Panc1 (cell line): ENCODE measurements at regions not wholly inside any gene's neighbourhood (a gene's known extent, or its start where the extent isn't known, plus 50 kb on each side); places are given as distances from the start of the nearest gene placed in this dataset.

Source experiments
- ATAC-seq: fragments of 200-7000 bp; cut with Tn5 transposase; 2 replicates; pipeline ENCODE4 v1.9.1; 2020; ENCODE audit warnings: mild to moderate bottlenecking, moderate library complexity
- BruUV-seq: library from RNA; stranded (reverse); fragments of 400-500 nt; replicated peaks from 2 replicates; lab custom pipeline; 2021; lab: Mats Ljungman, UMichigan
- CTCF ChIA-PET: fragments of 300-600 bp; sonication (Branson Sonifier 250); formaldehyde crosslinking; loops from one replicate; lab custom pipeline; 2022; ENCODE audit warnings: antibody characterized with exemption; lab: Charles Lee
- POLR2A ChIA-PET: fragments of 300-600 bp; sonication (Branson Sonifier 250); formaldehyde crosslinking; loops from one replicate; lab custom pipeline; 2022; ENCODE audit warnings: antibody characterized with exemption; lab: Charles Lee
- DNase-seq: peaks from one replicate; pipeline ENCODE4 v3.0.0-alpha.2; 2010; ENCODE audit warnings: low read depth, low spot score
- H3K27ac ChIP-seq: 2 replicates; pipeline ENCODE4 v1.5.1; 2011; ENCODE audit warnings: mild to moderate bottlenecking, low read length, inconsistent platforms
- H3K27me3 ChIP-seq: fragments of 200-500 bp; sonication (Bioruptor generic); 2 replicates; pipeline ENCODE4 v1.6.0; 2014; ENCODE audit warnings: low read length, inconsistent platforms; ENCODE audit not compliant: control insufficient read depth, insufficient read depth
- H3K36me3 ChIP-seq: fragments of 200-500 bp; sonication (Bioruptor generic); 2 replicates; pipeline ENCODE4 v1.5.1; 2014; ENCODE audit warnings: inconsistent platforms, mild to moderate bottlenecking, low read length, moderate library complexity; ENCODE audit not compliant: control insufficient read depth, insufficient read depth
- H3K4me1 ChIP-seq: 2 replicates; pipeline ENCODE4 v1.5.1; 2011; ENCODE audit warnings: inconsistent platforms, mild to moderate bottlenecking, low read length, moderate library complexity; ENCODE audit not compliant: control insufficient read depth, insufficient read depth
- H3K4me3 ChIP-seq, 2 experiments: 2 replicates each; pipeline ENCODE4 v1.5.1; 2011 to 2012; ENCODE audit warnings: low read depth in 2 of 2, low read length in 2 of 2, mild to moderate bottlenecking in 2 of 2, inconsistent platforms in 1 of 2, moderate library complexity in 1 of 2
- H3K9me3 ChIP-seq: fragments of 200-500 bp; sonication (Bioruptor generic); 2 replicates; pipeline ENCODE4 v1.5.1; 2014; ENCODE audit warnings: low read depth, mild to moderate bottlenecking, inconsistent platforms, low read length, moderate library complexity; ENCODE audit not compliant: control insufficient read depth, insufficient read depth
- POLR2AphosphoS5 ChIP-seq: IDR thresholded peaks from 2 replicates; pipeline ENCODE4 v1.6.1; 2012; ENCODE audit warnings: mild to moderate bottlenecking, low read depth, low read length, moderate library complexity
- REST ChIP-seq, 2 experiments: IDR thresholded peaks; 2 replicates each; pipeline ENCODE4 v1.6.1; 2011 to 2012; ENCODE audit warnings: low read depth in 2 of 2, control low read depth in 1 of 2, low read length in 1 of 2, mild to moderate bottlenecking in 1 of 2, moderate library complexity in 1 of 2; ENCODE audit not compliant: insufficient read depth in 1 of 2
- SIN3A ChIP-seq: IDR thresholded peaks from 2 replicates; pipeline ENCODE4 v1.6.1; 2012; ENCODE audit warnings: low read depth, mild to moderate bottlenecking, low read length, moderate library complexity, borderline replicate concordance; ENCODE audit not compliant: insufficient read depth
- TCF7L2 ChIP-seq: IDR thresholded peaks from 2 replicates; pipeline ENCODE4 v1.6.1; 2011; ENCODE audit warnings: mild to moderate bottlenecking, low read depth, low read length, inconsistent platforms
- in situ Hi-C: cut with HindIII; loops from 2 replicates; pipeline ENCODE4 v1.10.0; 2016; ENCODE audit warnings: low sequenced_read_pairs, low pct_unique_long_range_greater_than_20kb
- intact Hi-C: fragments of 100-400 bp; cut with micrococcal nuclease; formaldehyde crosslinking; loops from one replicate; pipeline ENCODE4 v1.10.0; 2022; ENCODE audit not compliant: unreplicated experiment
- TF ChIP-seq, protein P1 (sequence below): fragments of 450-650 bp; IDR thresholded peaks from 2 replicates; pipeline ENCODE4 v1.5.1; 2017; ENCODE audit warnings: mild to moderate bottlenecking

DNA sequence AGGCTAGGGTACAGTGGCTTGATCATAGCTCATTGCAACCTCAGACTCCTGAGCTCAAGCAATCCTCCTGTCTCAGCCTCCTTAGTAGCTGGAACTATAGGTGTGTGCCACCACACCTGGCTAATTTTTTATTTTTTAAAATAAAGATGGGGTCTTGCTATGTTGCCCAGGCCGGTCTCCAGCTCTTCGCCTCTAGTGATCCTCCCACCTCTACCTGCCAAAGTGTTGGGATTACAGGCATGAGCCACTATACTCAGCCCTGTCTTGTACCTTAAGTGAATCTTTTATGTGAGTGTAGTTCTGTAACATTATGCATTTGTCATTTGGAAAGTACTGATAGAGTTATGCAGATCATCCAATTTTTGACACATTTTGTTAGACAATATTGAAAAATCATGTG, 66.9 kb upstream of the C15orf39 start:
- Histone ChIP-seq H3K4me3 (no peak overlapping the region), H3K9me3 (no peaks in the 10 kb centered on the region), H3K36me3 (no peaks in the 10 kb centered on the region), H3K27ac (no peak overlapping the region), H3K4me1 (no peaks in the 10 kb centered on the region), H3K27me3 (no peaks in the 10 kb centered on the region)
- intact Hi-C loops (no loop called here), in situ Hi-C loops (no loop called here)
- DNase-seq (no peak), ATAC-seq (no peak)
- TF ChIP-seq REST (IDR thresholded peaks at IDR 0.05; ENCODE audit: insufficient read depth in 1 of 2, low read depth in 2 of 2, low read length in 1 of 2) (no peak), POLR2AphosphoS5 (no peak), SIN3A (no peak)
- ChIA-PET CTCF (no interaction called here), POLR2A (no interaction called here)
- BruUV-seq: no TSS peak

DNA sequence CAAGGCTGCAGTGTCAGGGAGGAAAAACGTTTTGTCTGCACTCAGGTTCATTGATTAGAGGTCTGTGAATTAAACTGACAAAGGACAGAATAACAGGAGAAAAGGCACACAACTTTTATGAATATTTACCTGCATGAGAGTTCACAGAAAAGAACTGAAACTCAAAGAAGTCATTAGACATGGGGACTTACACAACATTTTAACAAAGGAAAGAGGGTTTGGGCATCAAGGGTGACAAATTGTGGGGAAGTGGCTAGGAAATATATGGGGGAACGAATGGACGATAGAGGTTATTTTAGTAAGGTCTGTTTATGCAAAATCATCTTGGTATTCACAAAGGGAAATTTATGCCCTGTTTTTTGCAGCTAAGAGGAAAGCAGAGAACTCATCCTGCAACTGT, 65.6 kb upstream of the C15orf39 start:
- Histone ChIP-seq H3K4me1 (no peaks in the 10 kb centered on the region), H3K9me3 (no peaks in the 10 kb centered on the region), H3K36me3 (no peaks in the 10 kb centered on the region), H3K27ac (no peak overlapping the region), H3K4me3 (no peak overlapping the region), H3K27me3 (no peaks in the 10 kb centered on the region)
- ATAC-seq: no peak
- CTCF ChIA-PET: no interaction called here
- in situ Hi-C loops: no loop called here
- DNase-seq: no peak
- intact Hi-C loops: no loop called here
- BruUV-seq: no TSS peak
- POLR2A ChIA-PET: no interaction called here
- TF ChIP-seq SIN3A (no peak), TCF7L2 (no peak), REST (IDR thresholded peaks at IDR 0.05; ENCODE audit: insufficient read depth in 1 of 2, low read depth in 2 of 2, low read length in 1 of 2) (no peak), POLR2AphosphoS5 (no peak)
- TF ChIP-seq, protein P1, sequence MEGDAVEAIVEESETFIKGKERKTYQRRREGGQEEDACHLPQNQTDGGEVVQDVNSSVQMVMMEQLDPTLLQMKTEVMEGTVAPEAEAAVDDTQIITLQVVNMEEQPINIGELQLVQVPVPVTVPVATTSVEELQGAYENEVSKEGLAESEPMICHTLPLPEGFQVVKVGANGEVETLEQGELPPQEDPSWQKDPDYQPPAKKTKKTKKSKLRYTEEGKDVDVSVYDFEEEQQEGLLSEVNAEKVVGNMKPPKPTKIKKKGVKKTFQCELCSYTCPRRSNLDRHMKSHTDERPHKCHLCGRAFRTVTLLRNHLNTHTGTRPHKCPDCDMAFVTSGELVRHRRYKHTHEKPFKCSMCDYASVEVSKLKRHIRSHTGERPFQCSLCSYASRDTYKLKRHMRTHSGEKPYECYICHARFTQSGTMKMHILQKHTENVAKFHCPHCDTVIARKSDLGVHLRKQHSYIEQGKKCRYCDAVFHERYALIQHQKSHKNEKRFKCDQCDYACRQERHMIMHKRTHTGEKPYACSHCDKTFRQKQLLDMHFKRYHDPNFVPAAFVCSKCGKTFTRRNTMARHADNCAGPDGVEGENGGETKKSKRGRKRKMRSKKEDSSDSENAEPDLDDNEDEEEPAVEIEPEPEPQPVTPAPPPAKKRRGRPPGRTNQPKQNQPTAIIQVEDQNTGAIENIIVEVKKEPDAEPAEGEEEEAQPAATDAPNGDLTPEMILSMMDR: no peak
